ENCODE measurements at regions not wholly inside any gene's neighbourhood (a gene's known extent, or its start where the extent isn't known, plus 50 kb on each side); places are given as distances from the start of the nearest gene placed in this dataset.

DNA sequence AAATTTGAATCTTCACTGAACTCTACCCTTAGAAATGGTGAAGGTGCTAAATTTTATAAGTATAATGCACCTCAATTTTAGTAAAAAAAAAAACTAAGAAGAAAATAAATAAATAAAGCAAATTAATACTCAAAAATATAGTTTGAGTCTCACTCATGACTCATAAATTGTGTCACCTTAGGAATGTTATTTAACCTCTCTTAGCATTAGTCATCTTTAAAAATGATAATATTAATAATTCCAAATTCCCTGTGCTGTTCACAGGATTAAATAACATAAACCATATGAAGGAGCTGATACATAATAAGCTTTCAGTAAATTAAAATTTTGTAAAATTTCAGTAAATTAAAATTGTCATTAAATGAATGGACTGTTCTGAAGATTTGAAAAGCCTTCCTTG is 339.8 kb upstream of the RGMB start:
- TF ChIP-seq, protein P1, sequence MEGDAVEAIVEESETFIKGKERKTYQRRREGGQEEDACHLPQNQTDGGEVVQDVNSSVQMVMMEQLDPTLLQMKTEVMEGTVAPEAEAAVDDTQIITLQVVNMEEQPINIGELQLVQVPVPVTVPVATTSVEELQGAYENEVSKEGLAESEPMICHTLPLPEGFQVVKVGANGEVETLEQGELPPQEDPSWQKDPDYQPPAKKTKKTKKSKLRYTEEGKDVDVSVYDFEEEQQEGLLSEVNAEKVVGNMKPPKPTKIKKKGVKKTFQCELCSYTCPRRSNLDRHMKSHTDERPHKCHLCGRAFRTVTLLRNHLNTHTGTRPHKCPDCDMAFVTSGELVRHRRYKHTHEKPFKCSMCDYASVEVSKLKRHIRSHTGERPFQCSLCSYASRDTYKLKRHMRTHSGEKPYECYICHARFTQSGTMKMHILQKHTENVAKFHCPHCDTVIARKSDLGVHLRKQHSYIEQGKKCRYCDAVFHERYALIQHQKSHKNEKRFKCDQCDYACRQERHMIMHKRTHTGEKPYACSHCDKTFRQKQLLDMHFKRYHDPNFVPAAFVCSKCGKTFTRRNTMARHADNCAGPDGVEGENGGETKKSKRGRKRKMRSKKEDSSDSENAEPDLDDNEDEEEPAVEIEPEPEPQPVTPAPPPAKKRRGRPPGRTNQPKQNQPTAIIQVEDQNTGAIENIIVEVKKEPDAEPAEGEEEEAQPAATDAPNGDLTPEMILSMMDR (conservative IDR thresholded peaks at IDR 0.05; ENCODE audit: low read depth, low read length): no peak
- no peak for TF ChIP-seq EZH2 (IDR thresholded peaks at IDR 0.05; ENCODE audit: borderline replicate concordance, low read depth, low read length, poor library complexity, severe bottlenecking)
